Glutamatergic neuron (in vitro differentiated cells): ENCODE measurements at regions not wholly inside any gene's neighbourhood (a gene's known extent, or its start where the extent isn't known, plus 50 kb on each side); places are given as distances from the start of the nearest gene placed in this dataset.

ENCODE experiments used
- DNase-seq: peaks from one replicate; pipeline ENCODE4 v3.0.0; 2022
- H3K27ac Mint-ChIP-seq: one replicate; pipeline ENCODE4 v1.8.0; 2020; ENCODE audit warnings: mild to moderate bottlenecking, mixed read lengths, inconsistent platforms; ENCODE audit not compliant: unreplicated experiment
- H3K27me3 Mint-ChIP-seq: one replicate; pipeline ENCODE4 v1.8.0; 2020; ENCODE audit warnings: mild to moderate bottlenecking, moderate library complexity, mixed read lengths, inconsistent platforms; ENCODE audit not compliant: unreplicated experiment
- H3K36me3 Mint-ChIP-seq: one replicate; pipeline ENCODE4 v1.8.0; 2020; ENCODE audit warnings: mild to moderate bottlenecking, mixed read lengths, inconsistent platforms; ENCODE audit not compliant: unreplicated experiment
- H3K4me1 Mint-ChIP-seq: one replicate; pipeline ENCODE4 v1.8.0; 2020; ENCODE audit warnings: mild to moderate bottlenecking, low read depth, mixed read lengths, inconsistent platforms; ENCODE audit not compliant: unreplicated experiment
- H3K4me3 Mint-ChIP-seq: one replicate; pipeline ENCODE4 v1.8.0; 2020; ENCODE audit warnings: mild to moderate bottlenecking, mixed read lengths, inconsistent platforms; ENCODE audit not compliant: unreplicated experiment
- H3K9me3 Mint-ChIP-seq: one replicate; pipeline ENCODE4 v1.8.0; 2020; ENCODE audit warnings: mild to moderate bottlenecking, moderate library complexity, mixed read lengths, inconsistent platforms; ENCODE audit not compliant: unreplicated experiment
- TF ChIP-seq, protein P1 (sequence below): fragments of 200-600 bp; sonication (generic); IDR thresholded peaks from one replicate; pipeline ENCODE4 v1.5.0; 2021; ENCODE audit not compliant: partially characterized antibody, unreplicated experiment

DNA sequence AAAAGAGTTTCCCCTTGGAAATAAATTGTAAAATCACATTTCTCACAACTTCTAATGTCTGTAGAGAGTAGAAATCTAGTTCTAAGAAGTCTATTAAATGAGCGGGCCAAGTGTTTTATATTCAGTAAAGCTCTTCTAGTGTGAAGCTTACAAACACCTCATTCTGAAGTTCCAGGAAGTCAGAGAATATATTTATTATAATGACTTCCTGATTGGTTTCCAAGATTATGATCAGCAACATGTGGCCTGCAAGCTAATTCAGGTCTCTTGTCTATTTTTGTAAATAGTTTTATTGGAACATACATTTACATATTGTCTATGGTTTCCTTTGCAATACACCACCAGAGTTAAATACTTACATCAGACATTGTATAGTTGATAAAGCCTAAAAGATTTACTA, 603.9 kb downstream of the AMY1C start:
- Mint-ChIP-seq H3K4me1 (no peaks in the 10 kb centered on the region), H3K4me3 (no peak overlapping the region), H3K9me3 (no peaks in the 10 kb centered on the region), H3K27me3 (no peaks in the 10 kb centered on the region), H3K36me3 (no peaks in the 10 kb centered on the region), H3K27ac (no peak overlapping the region)
- DNase-seq: no peak
- TF ChIP-seq, protein P1, sequence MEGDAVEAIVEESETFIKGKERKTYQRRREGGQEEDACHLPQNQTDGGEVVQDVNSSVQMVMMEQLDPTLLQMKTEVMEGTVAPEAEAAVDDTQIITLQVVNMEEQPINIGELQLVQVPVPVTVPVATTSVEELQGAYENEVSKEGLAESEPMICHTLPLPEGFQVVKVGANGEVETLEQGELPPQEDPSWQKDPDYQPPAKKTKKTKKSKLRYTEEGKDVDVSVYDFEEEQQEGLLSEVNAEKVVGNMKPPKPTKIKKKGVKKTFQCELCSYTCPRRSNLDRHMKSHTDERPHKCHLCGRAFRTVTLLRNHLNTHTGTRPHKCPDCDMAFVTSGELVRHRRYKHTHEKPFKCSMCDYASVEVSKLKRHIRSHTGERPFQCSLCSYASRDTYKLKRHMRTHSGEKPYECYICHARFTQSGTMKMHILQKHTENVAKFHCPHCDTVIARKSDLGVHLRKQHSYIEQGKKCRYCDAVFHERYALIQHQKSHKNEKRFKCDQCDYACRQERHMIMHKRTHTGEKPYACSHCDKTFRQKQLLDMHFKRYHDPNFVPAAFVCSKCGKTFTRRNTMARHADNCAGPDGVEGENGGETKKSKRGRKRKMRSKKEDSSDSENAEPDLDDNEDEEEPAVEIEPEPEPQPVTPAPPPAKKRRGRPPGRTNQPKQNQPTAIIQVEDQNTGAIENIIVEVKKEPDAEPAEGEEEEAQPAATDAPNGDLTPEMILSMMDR: no peak

DNA sequence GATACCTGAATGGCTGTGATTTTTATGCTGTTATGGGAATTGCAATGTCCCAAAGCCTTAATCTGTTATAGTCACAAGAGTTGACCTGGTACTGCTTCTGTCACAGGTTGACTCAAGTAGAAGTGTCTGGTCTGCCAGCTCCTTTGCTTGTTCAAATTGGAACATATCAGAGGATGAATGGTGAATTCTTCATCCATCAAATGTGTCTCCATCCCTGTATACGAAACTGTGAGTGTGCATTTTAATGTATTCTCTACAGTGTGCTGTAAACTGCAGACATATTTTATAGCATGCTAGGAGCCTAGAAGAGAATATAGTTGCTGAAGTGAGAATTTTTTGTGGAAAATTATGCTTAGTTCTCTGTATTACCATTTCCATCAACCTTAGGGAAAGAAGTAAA, 608.4 kb downstream of the AMY1C start:
- TF ChIP-seq, protein P1: no peak
- Mint-ChIP-seq H3K4me1 (no peaks in the 10 kb centered on the region), H3K36me3 (no peaks in the 10 kb centered on the region), H3K4me3 (no peak overlapping the region), H3K27me3 (no peaks in the 10 kb centered on the region), H3K9me3 (no peaks in the 10 kb centered on the region), H3K27ac (no peak overlapping the region)
- no peak for DNase-seq

DNA sequence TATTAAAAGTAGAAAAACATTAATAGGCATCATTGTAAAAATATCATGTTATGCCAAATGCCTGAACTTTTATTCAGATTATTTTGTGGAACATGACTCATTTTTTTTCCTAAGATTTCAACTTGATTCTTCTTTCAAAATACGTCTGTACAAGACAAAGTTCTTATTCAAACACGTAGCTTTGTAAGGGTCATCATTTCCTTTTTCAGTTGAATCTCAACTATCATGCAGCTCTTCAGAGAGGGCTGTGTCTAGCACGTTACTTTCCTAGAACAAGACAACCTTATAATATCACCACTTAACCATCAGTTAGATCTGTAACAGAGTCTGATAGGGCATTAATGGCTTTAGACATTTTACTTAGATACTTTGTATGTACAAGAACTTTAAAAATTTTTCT, 608.9 kb downstream of the AMY1C start:
- Mint-ChIP-seq H3K4me3 (no peak overlapping the region), H3K9me3 (no peaks in the 10 kb centered on the region), H3K27ac (no peak overlapping the region), H3K27me3 (no peaks in the 10 kb centered on the region), H3K36me3 (no peaks in the 10 kb centered on the region), H3K4me1 (no peaks in the 10 kb centered on the region)
- TF ChIP-seq, protein P1: no peak
- DNase-seq: no peak

DNA sequence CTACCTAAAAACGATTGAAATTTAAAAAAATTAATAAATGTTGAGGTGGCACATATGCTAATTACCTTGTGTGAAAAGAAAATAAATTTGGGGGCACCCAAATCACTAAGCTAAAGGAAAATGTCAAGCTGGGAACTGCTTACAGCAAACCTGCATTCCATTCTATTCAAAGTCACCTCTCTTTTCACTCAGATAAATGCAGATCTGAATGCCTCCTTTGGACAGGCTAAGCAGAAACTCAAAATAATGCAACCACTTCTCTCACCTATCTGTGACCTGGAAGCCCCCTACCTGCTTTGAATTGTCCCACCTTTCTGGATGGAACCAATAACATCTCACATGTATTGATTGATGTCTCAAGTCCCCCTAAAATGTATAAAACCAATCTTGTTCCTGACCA, 628.7 kb downstream of the AMY1C start:
- Mint-ChIP-seq H3K27me3 (no peaks in the 10 kb centered on the region), H3K9me3 (no peaks in the 10 kb centered on the region), H3K4me3 (no peak overlapping the region), H3K4me1 (no peaks in the 10 kb centered on the region), H3K27ac (no peak overlapping the region), H3K36me3 (no peaks in the 10 kb centered on the region)
- DNase-seq: no peak
- TF ChIP-seq, protein P1: no peak

DNA sequence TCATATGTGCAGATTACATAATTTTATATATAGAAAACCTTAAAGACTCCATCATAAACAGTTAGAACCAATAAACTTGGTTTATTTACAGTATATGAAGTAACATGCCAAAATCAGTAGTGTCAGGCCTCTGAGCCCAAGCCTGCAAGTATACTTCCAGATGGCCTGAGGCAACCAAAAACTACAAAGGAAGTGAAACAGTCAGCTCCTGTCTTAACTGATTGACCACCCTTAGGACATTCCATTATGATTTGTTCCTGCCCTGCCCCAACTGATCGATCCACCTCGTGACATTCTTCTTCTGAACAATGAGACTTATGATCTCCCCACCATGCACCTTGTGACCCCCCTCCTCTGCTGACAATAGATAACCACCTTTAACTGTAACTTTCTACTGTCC, 630.3 kb downstream of the AMY1C start:
- H3K27me3 Mint-ChIP-seq: no peaks in the 10 kb centered on the region
- H3K9me3 Mint-ChIP-seq: no peaks in the 10 kb centered on the region
- H3K27ac Mint-ChIP-seq: no peak overlapping the region
- H3K4me3 Mint-ChIP-seq: no peak overlapping the region
- no peaks in the 10 kb centered on the region for H3K4me1 Mint-ChIP-seq
- DNase-seq: no peak
- TF ChIP-seq, protein P1: no peak
- no peaks in the 10 kb centered on the region for H3K36me3 Mint-ChIP-seq
